ENCODE measurements at regions not wholly inside any gene's neighbourhood (a gene's known extent, or its start where the extent isn't known, plus 50 kb on each side); places are given as distances from the start of the nearest gene placed in this dataset.
"Not testable (repeated sequence)": the region's sequence is repeated elsewhere in the genome, so short reads cannot be mapped to it uniquely, and the experiment has no call there.

GRCh38 chr5:62837330-62837729, 258.7 kb downstream of the LRRC70 start:
- TF ChIP-seq POLR2A, CTCF (IDR thresholded peaks at IDR 0.05): not testable (repeated sequence)
